ENCODE measurements at regions not wholly inside any gene's neighbourhood (a gene's known extent, or its start where the extent isn't known, plus 50 kb on each side); places are given as distances from the start of the nearest gene placed in this dataset.

GRCh38 chr9:85428230-85428629 is 313.5 kb downstream of the AGTPBP1 start:
- no peak for DNase-seq
- no peak overlapping the region for H3K27ac ChIP-seq (ENCODE audit: low read depth in 1 of 2, low read length in 2 of 2)
- no peaks in the 10 kb centered on the region for H3K4me1 ChIP-seq (ENCODE audit: control insufficient read depth in 1 of 2, insufficient read depth in 2 of 2, low read length in 2 of 2)
- H3K27ac Mint-ChIP-seq = no peak overlapping the region
- H3K4me3 ChIP-seq (replicated peaks in 1 of 3; ENCODE audit: low read depth in 2 of 3, low read length in 3 of 3) = no peak overlapping the region
- no peaks in the 10 kb centered on the region for H3K36me3 ChIP-seq (replicated peaks in 1 of 2; ENCODE audit: control insufficient read depth in 1 of 2, insufficient read depth in 2 of 2, low read length in 2 of 2)
- H3K36me3 Mint-ChIP-seq = no peaks in the 10 kb centered on the region
- H3K9ac ChIP-seq (ENCODE audit: insufficient read depth, low read length, poor library complexity, severe bottlenecking) = no peak overlapping the region
- no peak overlapping the region for H3K4me3 Mint-ChIP-seq
- WGBS (ENCODE audit: insufficient coverage) = 100% methylated on average over 2 of the region's 6 CpGs
- no peaks in the 10 kb centered on the region for H3K9me3 ChIP-seq (replicated peaks in 1 of 2; ENCODE audit: control insufficient read depth in 1 of 2, insufficient read depth in 1 of 2, low read length in 2 of 2)
- H3K4me2 ChIP-seq (replicated peaks; ENCODE audit: extremely low read depth, low read length, poor library complexity, severe bottlenecking) = no peak overlapping the region
- no peaks in the 10 kb centered on the region for H3K79me2 ChIP-seq (ENCODE audit: insufficient read depth, low read length)
- peaks cover 9% of the 10 kb centered on the region for H3K4me1 Mint-ChIP-seq
- H3K27me3 Mint-ChIP-seq (ENCODE audit: low read depth in 3 of 3) = peaks cover 6 to 16% (median 11%) of the 10 kb centered on the region in 3 donors
- no peak overlapping the region for H2AFZ ChIP-seq (ENCODE audit: insufficient read depth, low read depth, low read length, poor library complexity, severe bottlenecking)
- H4K20me1 ChIP-seq (ENCODE audit: insufficient read depth, low read length) = no peaks in the 10 kb centered on the region
- TF ChIP-seq CTCF (IDR thresholded peaks at IDR 0.05) = no peak
- intact Hi-C loops (cut with micrococcal nuclease) = loop anchor here in 1 of 2 donors (10.0 kb wide), 1 partner anchor 1033 kb away; no protein-coding TSS in a partner anchor
- H3K27me3 ChIP-seq (ENCODE audit: control insufficient read depth in 2 of 2, insufficient read depth in 2 of 2, low read length in 2 of 2) = no peaks in the 10 kb centered on the region
- H3K9me3 Mint-ChIP-seq = peaks cover 0 to 6% (median 2%) of the 10 kb centered on the region in 7 donors

DNA sequence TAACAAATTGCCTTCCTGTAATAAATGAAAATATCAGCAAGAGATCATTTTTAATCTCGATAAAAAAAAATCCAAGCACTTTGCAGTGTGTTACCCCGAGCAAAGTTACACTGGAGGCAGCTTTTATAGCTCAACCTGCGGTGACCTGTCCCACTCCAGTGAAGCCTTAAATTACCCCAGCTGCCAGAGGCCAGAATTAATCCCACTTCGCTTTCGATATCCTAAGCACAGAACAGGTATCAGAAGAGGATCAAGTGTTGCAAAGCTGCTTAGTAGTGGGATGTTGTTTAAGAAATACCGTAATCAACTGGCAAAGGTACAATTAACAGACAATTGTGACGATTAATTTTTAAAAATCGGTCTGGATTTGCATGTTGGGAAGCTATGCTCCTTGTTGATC is 314.0 kb downstream of the AGTPBP1 start:
- Mint-ChIP-seq H3K36me3 (no peaks in the 10 kb centered on the region), H3K4me1 (peaks cover 5% of the 10 kb centered on the region), H3K9me3 (peaks cover 0 to 3% (median 0%) of the 10 kb centered on the region in 7 donors), H3K27ac (no peak overlapping the region), H3K27me3 (ENCODE audit: low read depth in 3 of 3) (peaks cover 6 to 16% (median 11%) of the 10 kb centered on the region in 3 donors), H3K4me3 (no peak overlapping the region)
- no peak overlapping the region for H3K9ac ChIP-seq (ENCODE audit: insufficient read depth, low read length, poor library complexity, severe bottlenecking)
- no peaks in the 10 kb centered on the region for H4K20me1 ChIP-seq (ENCODE audit: insufficient read depth, low read length)
- no peaks in the 10 kb centered on the region for H3K36me3 ChIP-seq (replicated peaks in 1 of 2; ENCODE audit: control insufficient read depth in 1 of 2, insufficient read depth in 2 of 2, low read length in 2 of 2)
- no peaks in the 10 kb centered on the region for H3K27me3 ChIP-seq (ENCODE audit: control insufficient read depth in 2 of 2, insufficient read depth in 2 of 2, low read length in 2 of 2)
- H3K79me2 ChIP-seq (ENCODE audit: insufficient read depth, low read length) = no peaks in the 10 kb centered on the region
- DNase-seq = no peak
- intact Hi-C loops (cut with micrococcal nuclease) = loop anchor here in 1 of 2 donors (10.0 kb wide), 1 partner anchor 1033 kb away; no protein-coding TSS in a partner anchor
- no peak overlapping the region for H3K4me2 ChIP-seq (replicated peaks; ENCODE audit: extremely low read depth, low read length, poor library complexity, severe bottlenecking)
- no peak overlapping the region for H2AFZ ChIP-seq (ENCODE audit: insufficient read depth, low read depth, low read length, poor library complexity, severe bottlenecking)
- 90% methylated on average over 4 of the region's 8 CpGs for WGBS (ENCODE audit: insufficient coverage)
- TF ChIP-seq CTCF (IDR thresholded peaks at IDR 0.05) = no peak
- no peaks in the 10 kb centered on the region for H3K9me3 ChIP-seq (replicated peaks in 1 of 2; ENCODE audit: control insufficient read depth in 1 of 2, insufficient read depth in 1 of 2, low read length in 2 of 2)
- no peak overlapping the region for H3K4me3 ChIP-seq (replicated peaks in 1 of 3; ENCODE audit: low read depth in 2 of 3, low read length in 3 of 3)
- H3K27ac ChIP-seq (ENCODE audit: low read depth in 1 of 2, low read length in 2 of 2) = no peak overlapping the region
- H3K4me1 ChIP-seq (ENCODE audit: control insufficient read depth in 1 of 2, insufficient read depth in 2 of 2, low read length in 2 of 2) = no peaks in the 10 kb centered on the region

Measured in CD14-positive monocyte (primary cell).